ENCODE measurements at regions not wholly inside any gene's neighbourhood (a gene's known extent, or its start where the extent isn't known, plus 50 kb on each side); places are given as distances from the start of the nearest gene placed in this dataset.
"Not testable (repeated sequence)": the region's sequence is repeated elsewhere in the genome, so short reads cannot be mapped to it uniquely, and the experiment has no call there.

- H3K4me2 ChIP-seq (ENCODE audit: insufficient read depth, low read length, poor library complexity, severe bottlenecking); H3K9me3 ChIP-seq (replicated peaks in 1 of 2; ENCODE audit: control insufficient read depth in 2 of 2, insufficient read depth in 1 of 2, low read depth in 1 of 2, low read length in 2 of 2); DNase-seq (ENCODE audit: low spot score); H2BK120ac ChIP-seq (ENCODE audit: low read depth, low read length); H3K27ac ChIP-seq (replicated peaks; ENCODE audit: low read length); H3K9ac ChIP-seq (ENCODE audit: low read depth, low read length, poor library complexity); H3K4me1 ChIP-seq (ENCODE audit: control insufficient read depth in 2 of 2, insufficient read depth in 1 of 2, low read depth in 1 of 2, low read length in 2 of 2); H3K23ac ChIP-seq (ENCODE audit: low read depth, low read length, poor library complexity); H3K14ac ChIP-seq (ENCODE audit: low read length); H3K36me3 ChIP-seq (replicated peaks in 1 of 2; ENCODE audit: control insufficient read depth in 2 of 2, insufficient read depth in 2 of 2, low read length in 2 of 2); H3K4me3 ChIP-seq (ENCODE audit: low read length in 2 of 2); H2BK5ac ChIP-seq (ENCODE audit: low read length); H2AK5ac ChIP-seq (ENCODE audit: low read depth, low read length); H2BK15ac ChIP-seq (ENCODE audit: low read length); H2AFZ ChIP-seq (ENCODE audit: low read length); H3K18ac ChIP-seq (ENCODE audit: low read length); H4K8ac ChIP-seq (ENCODE audit: low read depth, low read length); H3K27me3 ChIP-seq (ENCODE audit: control insufficient read depth in 3 of 3, insufficient read depth in 3 of 3, low read depth in 1 of 3, low read length in 3 of 3); H3K4ac ChIP-seq (ENCODE audit: low read length); H2BK12ac ChIP-seq (ENCODE audit: low read length); H3K79me1 ChIP-seq (ENCODE audit: low read depth, low read length); H4K91ac ChIP-seq (ENCODE audit: low read depth, low read length, poor library complexity): not testable (repeated sequence)
- WGBS, 2 donors (ENCODE audit: extremely low coverage in 2 of 2, insufficient read length in 2 of 2, insufficient replicate concordance in 1 of 2): no CpG with 5 or more reads among the region's 4 CpGs
Observed at GRCh38 chr2:203626247-203626646, 80.2 kb upstream of the CD28 start.

GRCh38 chr2:203626952-203627681, 79.3 kb upstream of the CD28 start:
- H2BK15ac ChIP-seq (ENCODE audit: low read length): no peak overlapping the region
- no peak overlapping the region for H3K18ac ChIP-seq (ENCODE audit: low read length)
- no peak overlapping the region for H4K91ac ChIP-seq (ENCODE audit: low read depth, low read length, poor library complexity)
- H3K79me1 ChIP-seq (ENCODE audit: low read depth, low read length): no peaks in the 10 kb centered on the region
- H2AFZ ChIP-seq (ENCODE audit: low read length): no peak overlapping the region
- H2BK12ac ChIP-seq (ENCODE audit: low read length): no peak overlapping the region
- no CpG with 5 or more reads among the region's 2 CpGs for WGBS, 2 donors (ENCODE audit: extremely low coverage in 2 of 2, insufficient read length in 2 of 2, insufficient replicate concordance in 1 of 2)
- no peak overlapping the region for H2AK5ac ChIP-seq (ENCODE audit: low read depth, low read length)
- no peak overlapping the region for H2BK120ac ChIP-seq (ENCODE audit: low read depth, low read length)
- H2BK5ac ChIP-seq (ENCODE audit: low read length): no peak overlapping the region
- H3K14ac ChIP-seq (ENCODE audit: low read length): no peak overlapping the region
- no peaks in the 10 kb centered on the region for H3K4me1 ChIP-seq (ENCODE audit: control insufficient read depth in 2 of 2, insufficient read depth in 1 of 2, low read depth in 1 of 2, low read length in 2 of 2)
- H3K4me3 ChIP-seq (ENCODE audit: low read length in 2 of 2): no peak overlapping the region
- DNase-seq (ENCODE audit: low spot score): no peak
- H3K23ac ChIP-seq (ENCODE audit: low read depth, low read length, poor library complexity): no peak overlapping the region
- no peak overlapping the region for H4K8ac ChIP-seq (ENCODE audit: low read depth, low read length)
- H3K9me3 ChIP-seq (replicated peaks in 1 of 2; ENCODE audit: control insufficient read depth in 2 of 2, insufficient read depth in 1 of 2, low read depth in 1 of 2, low read length in 2 of 2): no peaks in the 10 kb centered on the region
- no peaks in the 10 kb centered on the region for H3K27me3 ChIP-seq (ENCODE audit: control insufficient read depth in 3 of 3, insufficient read depth in 3 of 3, low read depth in 1 of 3, low read length in 3 of 3)
- H3K9ac ChIP-seq (ENCODE audit: low read depth, low read length, poor library complexity): no peak overlapping the region
- H3K36me3 ChIP-seq (replicated peaks in 1 of 2; ENCODE audit: control insufficient read depth in 2 of 2, insufficient read depth in 2 of 2, low read length in 2 of 2): no peaks in the 10 kb centered on the region
- no peak overlapping the region for H3K4me2 ChIP-seq (ENCODE audit: insufficient read depth, low read length, poor library complexity, severe bottlenecking)
- H3K27ac ChIP-seq (replicated peaks; ENCODE audit: low read length): no peak overlapping the region
- H3K4ac ChIP-seq (ENCODE audit: low read length): no peak overlapping the region

GRCh38 chr2:203629699-203630098, 76.7 kb upstream of the CD28 start:
- H3K79me1 ChIP-seq (ENCODE audit: low read depth, low read length): no peaks in the 10 kb centered on the region
- H3K4ac ChIP-seq (ENCODE audit: low read length): no peak overlapping the region
- H3K4me2 ChIP-seq (ENCODE audit: insufficient read depth, low read length, poor library complexity, severe bottlenecking): no peak overlapping the region
- no peak overlapping the region for H2BK120ac ChIP-seq (ENCODE audit: low read depth, low read length)
- no peak overlapping the region for H3K23ac ChIP-seq (ENCODE audit: low read depth, low read length, poor library complexity)
- H2BK15ac ChIP-seq (ENCODE audit: low read length): no peak overlapping the region
- no peaks in the 10 kb centered on the region for H3K27me3 ChIP-seq (ENCODE audit: control insufficient read depth in 3 of 3, insufficient read depth in 3 of 3, low read depth in 1 of 3, low read length in 3 of 3)
- H3K27ac ChIP-seq (replicated peaks; ENCODE audit: low read length): no peak overlapping the region
- H3K9ac ChIP-seq (ENCODE audit: low read depth, low read length, poor library complexity): no peak overlapping the region
- H3K36me3 ChIP-seq (replicated peaks in 1 of 2; ENCODE audit: control insufficient read depth in 2 of 2, insufficient read depth in 2 of 2, low read length in 2 of 2): no peaks in the 10 kb centered on the region
- no peak overlapping the region for H4K8ac ChIP-seq (ENCODE audit: low read depth, low read length)
- H3K9me3 ChIP-seq (replicated peaks in 1 of 2; ENCODE audit: control insufficient read depth in 2 of 2, insufficient read depth in 1 of 2, low read depth in 1 of 2, low read length in 2 of 2): no peaks in the 10 kb centered on the region
- H3K4me1 ChIP-seq (ENCODE audit: control insufficient read depth in 2 of 2, insufficient read depth in 1 of 2, low read depth in 1 of 2, low read length in 2 of 2): no peaks in the 10 kb centered on the region
- no peak overlapping the region for H2BK12ac ChIP-seq (ENCODE audit: low read length)
- H2AFZ ChIP-seq (ENCODE audit: low read length): no peak overlapping the region
- no CpG with 5 or more reads among the region's 2 CpGs for WGBS, 2 donors (ENCODE audit: extremely low coverage in 2 of 2, insufficient read length in 2 of 2, insufficient replicate concordance in 1 of 2)
- H3K18ac ChIP-seq (ENCODE audit: low read length): no peak overlapping the region
- H3K14ac ChIP-seq (ENCODE audit: low read length): no peak overlapping the region
- no peak overlapping the region for H2BK5ac ChIP-seq (ENCODE audit: low read length)
- H2AK5ac ChIP-seq (ENCODE audit: low read depth, low read length): no peak overlapping the region
- no peak overlapping the region for H3K4me3 ChIP-seq (ENCODE audit: low read length in 2 of 2)
- DNase-seq (ENCODE audit: low spot score): no peak
- H4K91ac ChIP-seq (ENCODE audit: low read depth, low read length, poor library complexity): no peak overlapping the region

GRCh38 chr2:203631068-203631757, 75.2 kb upstream of the CD28 start:
- no peak overlapping the region for H2BK12ac ChIP-seq (ENCODE audit: low read length)
- H2AFZ ChIP-seq (ENCODE audit: low read length): no peak overlapping the region
- H2AK5ac ChIP-seq (ENCODE audit: low read depth, low read length): no peak overlapping the region
- H3K79me1 ChIP-seq (ENCODE audit: low read depth, low read length): no peaks in the 10 kb centered on the region
- H3K9ac ChIP-seq (ENCODE audit: low read depth, low read length, poor library complexity): no peak overlapping the region
- no peak overlapping the region for H3K23ac ChIP-seq (ENCODE audit: low read depth, low read length, poor library complexity)
- H4K8ac ChIP-seq (ENCODE audit: low read depth, low read length): no peak overlapping the region
- no peak overlapping the region for H3K4me2 ChIP-seq (ENCODE audit: insufficient read depth, low read length, poor library complexity, severe bottlenecking)
- H3K36me3 ChIP-seq (replicated peaks in 1 of 2; ENCODE audit: control insufficient read depth in 2 of 2, insufficient read depth in 2 of 2, low read length in 2 of 2): no peaks in the 10 kb centered on the region
- H3K27me3 ChIP-seq (ENCODE audit: control insufficient read depth in 3 of 3, insufficient read depth in 3 of 3, low read depth in 1 of 3, low read length in 3 of 3): no peaks in the 10 kb centered on the region
- no peak overlapping the region for H3K18ac ChIP-seq (ENCODE audit: low read length)
- no peaks in the 10 kb centered on the region for H3K9me3 ChIP-seq (replicated peaks in 1 of 2; ENCODE audit: control insufficient read depth in 2 of 2, insufficient read depth in 1 of 2, low read depth in 1 of 2, low read length in 2 of 2)
- WGBS, 2 donors (ENCODE audit: extremely low coverage in 2 of 2, insufficient read length in 2 of 2, insufficient replicate concordance in 1 of 2): no CpG with 5 or more reads among the region's 8 CpGs
- no peak overlapping the region for H3K14ac ChIP-seq (ENCODE audit: low read length)
- H2BK15ac ChIP-seq (ENCODE audit: low read length): no peak overlapping the region
- H3K4ac ChIP-seq (ENCODE audit: low read length): no peak overlapping the region
- H3K4me1 ChIP-seq (ENCODE audit: control insufficient read depth in 2 of 2, insufficient read depth in 1 of 2, low read depth in 1 of 2, low read length in 2 of 2): no peaks in the 10 kb centered on the region
- H2BK5ac ChIP-seq (ENCODE audit: low read length): no peak overlapping the region
- no peak overlapping the region for H3K4me3 ChIP-seq (ENCODE audit: low read length in 2 of 2)
- no peak for DNase-seq (ENCODE audit: low spot score)
- no peak overlapping the region for H4K91ac ChIP-seq (ENCODE audit: low read depth, low read length, poor library complexity)
- no peak overlapping the region for H3K27ac ChIP-seq (replicated peaks; ENCODE audit: low read length)
- H2BK120ac ChIP-seq (ENCODE audit: low read depth, low read length): no peak overlapping the region
